Smooth muscle cell (in vitro differentiated cells): ENCODE measurements at regions not wholly inside any gene's neighbourhood (a gene's known extent, or its start where the extent isn't known, plus 50 kb on each side); places are given as distances from the start of the nearest gene placed in this dataset.

ENCODE experiments used
- DNase-seq: peaks from one replicate; lab custom pipeline; 2025; ENCODE audit not compliant: unreplicated experiment; lab: John Stamatoyannopoulos, UW
- H2AFZ ChIP-seq: fragments of 200-600 bp; sonication (generic); 2 replicates; pipeline ENCODE4 v1.6.0; 2016; ENCODE audit warnings: antibody characterized with exemption, low read depth, mild to moderate bottlenecking
- H3F3A ChIP-seq: fragments of 200-600 bp; sonication (generic); 2 replicates; pipeline ENCODE4 v1.6.0; 2017; ENCODE audit warnings: antibody characterized with exemption, low read depth
- H3K27ac ChIP-seq: fragments of 200-600 bp; sonication (generic); 2 replicates; pipeline ENCODE4 v1.5.1; 2016; ENCODE audit warnings: low read depth, mild to moderate bottlenecking
- H3K27me3 ChIP-seq: fragments of 200-600 bp; sonication (generic); 2 replicates; pipeline ENCODE4 v1.6.1; 2016; ENCODE audit warnings: low read depth, mild to moderate bottlenecking
- H3K36me3 ChIP-seq: fragments of 200-600 bp; sonication (generic); 2 replicates; pipeline ENCODE4 v1.5.1; 2016; ENCODE audit warnings: low read depth
- H3K4me1 ChIP-seq: fragments of 200-600 bp; sonication (generic); 2 replicates; pipeline ENCODE4 v1.5.1; 2016; ENCODE audit warnings: low read depth
- H3K4me2 ChIP-seq: fragments of 200-600 bp; sonication (generic); 2 replicates; pipeline ENCODE4 v1.6.0; 2016; ENCODE audit warnings: mild to moderate bottlenecking
- H3K4me3 ChIP-seq: fragments of 200-600 bp; sonication (generic); 2 replicates; pipeline ENCODE4 v1.5.1; 2016; ENCODE audit warnings: mild to moderate bottlenecking
- H3K79me2 ChIP-seq: fragments of 200-600 bp; sonication (generic); 2 replicates; pipeline ENCODE4 v1.6.0; 2016; ENCODE audit warnings: low read depth, mild to moderate bottlenecking
- H3K9ac ChIP-seq: fragments of 200-600 bp; sonication (generic); 2 replicates; pipeline ENCODE4 v1.6.0; 2016; ENCODE audit warnings: low read depth
- H3K9me3 ChIP-seq: fragments of 200-600 bp; sonication (generic); replicated peaks from 2 replicates; pipeline ENCODE4 v1.5.1; 2016; ENCODE audit warnings: low read depth
- H4K20me1 ChIP-seq: fragments of 200-600 bp; sonication (generic); 2 replicates; pipeline ENCODE4 v1.6.0; 2016; ENCODE audit warnings: low read depth
- CTCF ChIP-seq: fragments of 200-600 bp; sonication (generic); IDR thresholded peaks from 2 replicates; pipeline ENCODE4 v1.5.1; 2017; ENCODE audit warnings: borderline replicate concordance, mild to moderate bottlenecking, antibody characterized with exemption; ENCODE audit not compliant: insufficient read depth, poor library complexity, severe bottlenecking
- WGBS: methylation state at CpG from one replicate; pipeline ENCODE4 v1.1.7; 2016; ENCODE audit warnings: low lambda C conversion rate; 5-methylcytosine and 5-hydroxymethylcytosine counted together

GRCh38 chr6:165846123-165846966, 183.3 kb upstream of the PDE10A start:
- WGBS: 90% methylated on average over 22 of the region's 22 CpGs
- Histone ChIP-seq H3K79me2 (no peaks in the 10 kb centered on the region), H3K9me3 (no peaks in the 10 kb centered on the region), H3F3A (no peaks in the 10 kb centered on the region), H3K4me3 (no peak overlapping the region), H3K36me3 (no peaks in the 10 kb centered on the region), H2AFZ (no peak overlapping the region), H3K9ac (no peak overlapping the region), H3K27me3 (peaks cover 12% of the 10 kb centered on the region), H4K20me1 (no peaks in the 10 kb centered on the region), H3K4me2 (no peak overlapping the region), H3K4me1 (no peaks in the 10 kb centered on the region), H3K27ac (no peak overlapping the region)
- no peak for DNase-seq
- no peak for TF ChIP-seq CTCF

GRCh38 chr6:165845493-165845892, 182.5 kb upstream of the PDE10A start:
- DNase-seq: no peak
- H3K36me3 ChIP-seq: no peaks in the 10 kb centered on the region
- no peaks in the 10 kb centered on the region for H3K79me2 ChIP-seq
- TF ChIP-seq CTCF: no peak
- H3K27me3 ChIP-seq: peaks cover 6% of the 10 kb centered on the region
- no peak overlapping the region for H3K27ac ChIP-seq
- no peak overlapping the region for H3K4me2 ChIP-seq
- H3K4me3 ChIP-seq: no peak overlapping the region
- H3K4me1 ChIP-seq: no peaks in the 10 kb centered on the region
- no peak overlapping the region for H3K9ac ChIP-seq
- no peak overlapping the region for H2AFZ ChIP-seq
- H3F3A ChIP-seq: no peaks in the 10 kb centered on the region
- H3K9me3 ChIP-seq: no peaks in the 10 kb centered on the region
- 64% methylated on average over 3 of the region's 3 CpGs for WGBS
- H4K20me1 ChIP-seq: no peaks in the 10 kb centered on the region

GRCh38 chr6:165844801-165845364, 181.8 kb upstream of the PDE10A start:
- H4K20me1 ChIP-seq: no peaks in the 10 kb centered on the region
- 79% methylated on average over 4 of the region's 4 CpGs for WGBS
- no peak overlapping the region for H3K4me3 ChIP-seq
- no peak overlapping the region for H2AFZ ChIP-seq
- no peak for TF ChIP-seq CTCF
- H3K27me3 ChIP-seq: peaks cover 6% of the 10 kb centered on the region
- H3F3A ChIP-seq: no peaks in the 10 kb centered on the region
- no peak overlapping the region for H3K9ac ChIP-seq
- no peak for DNase-seq
- H3K9me3 ChIP-seq: no peaks in the 10 kb centered on the region
- no peaks in the 10 kb centered on the region for H3K79me2 ChIP-seq
- H3K36me3 ChIP-seq: no peaks in the 10 kb centered on the region
- H3K4me2 ChIP-seq: no peak overlapping the region
- no peak overlapping the region for H3K27ac ChIP-seq
- H3K4me1 ChIP-seq: no peaks in the 10 kb centered on the region
